Sigmoid colon (tissue), 4 donors: ENCODE measurements at regions not wholly inside any gene's neighbourhood (a gene's known extent, or its start where the extent isn't known, plus 50 kb on each side); places are given as distances from the start of the nearest gene placed in this dataset.

Experiments used
- EP300 ChIP-seq, 4 donors: sonication (generic); formaldehyde crosslinking; IDR thresholded peaks; one replicate each; pipeline ENCODE4 v1.6.1; 2017; ENCODE audit warnings: antibody characterized with exemption in 4 of 4
- POLR2A ChIP-seq, 2 donors: fragments of 450-650 bp; IDR thresholded peaks; one replicate each; pipeline ENCODE4 v1.6.1; 2016; ENCODE audit warnings: antibody characterized with exemption in 2 of 2, mild to moderate bottlenecking in 2 of 2, moderate library complexity in 2 of 2
- TF ChIP-seq, protein P1 (sequence below), 4 experiments: fragments of 450-650 bp in 3 of 4; fragments of 200-600 bp in 1 of 4; IDR thresholded peaks; one replicate each; pipeline ENCODE4 v1.5.1; 2016 to 2019; ENCODE audit warnings: antibody characterized with exemption in 4 of 4, mild to moderate bottlenecking in 3 of 4, moderate library complexity in 2 of 4

- TF ChIP-seq, protein P1, sequence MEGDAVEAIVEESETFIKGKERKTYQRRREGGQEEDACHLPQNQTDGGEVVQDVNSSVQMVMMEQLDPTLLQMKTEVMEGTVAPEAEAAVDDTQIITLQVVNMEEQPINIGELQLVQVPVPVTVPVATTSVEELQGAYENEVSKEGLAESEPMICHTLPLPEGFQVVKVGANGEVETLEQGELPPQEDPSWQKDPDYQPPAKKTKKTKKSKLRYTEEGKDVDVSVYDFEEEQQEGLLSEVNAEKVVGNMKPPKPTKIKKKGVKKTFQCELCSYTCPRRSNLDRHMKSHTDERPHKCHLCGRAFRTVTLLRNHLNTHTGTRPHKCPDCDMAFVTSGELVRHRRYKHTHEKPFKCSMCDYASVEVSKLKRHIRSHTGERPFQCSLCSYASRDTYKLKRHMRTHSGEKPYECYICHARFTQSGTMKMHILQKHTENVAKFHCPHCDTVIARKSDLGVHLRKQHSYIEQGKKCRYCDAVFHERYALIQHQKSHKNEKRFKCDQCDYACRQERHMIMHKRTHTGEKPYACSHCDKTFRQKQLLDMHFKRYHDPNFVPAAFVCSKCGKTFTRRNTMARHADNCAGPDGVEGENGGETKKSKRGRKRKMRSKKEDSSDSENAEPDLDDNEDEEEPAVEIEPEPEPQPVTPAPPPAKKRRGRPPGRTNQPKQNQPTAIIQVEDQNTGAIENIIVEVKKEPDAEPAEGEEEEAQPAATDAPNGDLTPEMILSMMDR (IDR thresholded peaks at IDR 0.05) = no peak
- TF ChIP-seq POLR2A (IDR thresholded peaks at IDR 0.05) (no peak), EP300 (IDR thresholded peaks at IDR 0.05) (no peak)
These were observed 114.4 kb downstream of the DMRTA2 start for GRCh38 chr1:50308878-50309277.
